ENCODE measurements at regions not wholly inside any gene's neighbourhood (a gene's known extent, or its start where the extent isn't known, plus 50 kb on each side); places are given as distances from the start of the nearest gene placed in this dataset.

GRCh38 chr13:105231579-105231978 is 1303.9 kb downstream of the EFNB2 start:
- Histone ChIP-seq H3K4me1 (no peaks in the 10 kb centered on the region), H3K4me3 (no peak overlapping the region), H3K27ac (no peak overlapping the region), H3K9me3 (no peaks in the 10 kb centered on the region), H3K36me3 (no peaks in the 10 kb centered on the region), H3K27me3 (no peaks in the 10 kb centered on the region)
- TF ChIP-seq POLR2AphosphoS5 (IDR thresholded peaks at IDR 0.05; ENCODE audit: insufficient read depth in 1 of 2, low read depth in 1 of 2) (no peak), CTCF (IDR thresholded peaks at IDR 0.05) (no peak), POLR2A (IDR thresholded peaks at IDR 0.05) (no peak)
- DNase-seq (ENCODE audit: extremely low spot score in 2 of 2), result no peak
- intact Hi-C loops (cut with DNase I), result no loop called here

- no peaks in the 10 kb centered on the region for H3K4me1 ChIP-seq
- intact Hi-C loops (cut with DNase I), result no loop called here
- no peaks in the 10 kb centered on the region for H3K27me3 ChIP-seq
Observed at GRCh38 chr13:105220881-105221280, 1314.6 kb downstream of the EFNB2 start.

GRCh38 chr13:105220063-105220462 is 1315.4 kb downstream of the EFNB2 start:
- Histone ChIP-seq H3K36me3 (no peaks in the 10 kb centered on the region), H3K9me3 (no peaks in the 10 kb centered on the region), H3K4me1 (no peaks in the 10 kb centered on the region), H3K27ac (no peak overlapping the region), H3K4me3 (no peak overlapping the region), H3K27me3 (no peaks in the 10 kb centered on the region)
- intact Hi-C loops (cut with DNase I), result no loop called here
- DNase-seq (ENCODE audit: extremely low spot score in 2 of 2), result no peak
- TF ChIP-seq POLR2A (IDR thresholded peaks at IDR 0.05) (no peak), CTCF (IDR thresholded peaks at IDR 0.05) (no peak), POLR2AphosphoS5 (IDR thresholded peaks at IDR 0.05; ENCODE audit: insufficient read depth in 1 of 2, low read depth in 1 of 2) (no peak)

More at GRCh38 chr13:105220881-105221280, 1314.6 kb downstream of the EFNB2 start:
- H3K36me3 ChIP-seq, result no peaks in the 10 kb centered on the region
- no peaks in the 10 kb centered on the region for H3K9me3 ChIP-seq
- no peak overlapping the region for H3K27ac ChIP-seq
- TF ChIP-seq POLR2AphosphoS5 (IDR thresholded peaks at IDR 0.05; ENCODE audit: insufficient read depth in 1 of 2, low read depth in 1 of 2), result no peak
- no peak for TF ChIP-seq POLR2A (IDR thresholded peaks at IDR 0.05)
- no peak for TF ChIP-seq CTCF (IDR thresholded peaks at IDR 0.05)
- no peak overlapping the region for H3K4me3 ChIP-seq
- DNase-seq (ENCODE audit: extremely low spot score in 2 of 2), result no peak

GRCh38 chr13:105219651-105220050 is 1315.8 kb downstream of the EFNB2 start:
- Histone ChIP-seq H3K4me3 (no peak overlapping the region), H3K9me3 (no peaks in the 10 kb centered on the region), H3K27me3 (no peaks in the 10 kb centered on the region), H3K36me3 (no peaks in the 10 kb centered on the region), H3K27ac (no peak overlapping the region), H3K4me1 (no peaks in the 10 kb centered on the region)
- TF ChIP-seq CTCF (IDR thresholded peaks at IDR 0.05) (no peak), POLR2A (IDR thresholded peaks at IDR 0.05) (no peak), POLR2AphosphoS5 (IDR thresholded peaks at IDR 0.05; ENCODE audit: insufficient read depth in 1 of 2, low read depth in 1 of 2) (no peak)
- DNase-seq (ENCODE audit: extremely low spot score in 2 of 2), result no peak
- intact Hi-C loops (cut with DNase I), result no loop called here

GRCh38 chr13:105213512-105213911 is 1322.0 kb downstream of the EFNB2 start:
- no peaks in the 10 kb centered on the region for H3K4me1 ChIP-seq
- H3K4me3 ChIP-seq, result no peak overlapping the region
- H3K27ac ChIP-seq, result no peak overlapping the region
- H3K27me3 ChIP-seq, result no peaks in the 10 kb centered on the region
- TF ChIP-seq POLR2AphosphoS5 (IDR thresholded peaks at IDR 0.05; ENCODE audit: insufficient read depth in 1 of 2, low read depth in 1 of 2) (no peak), CTCF (IDR thresholded peaks at IDR 0.05) (no peak), POLR2A (IDR thresholded peaks at IDR 0.05) (no peak)
- intact Hi-C loops (cut with DNase I), result no loop called here
- no peaks in the 10 kb centered on the region for H3K36me3 ChIP-seq
- H3K9me3 ChIP-seq, result no peaks in the 10 kb centered on the region
- DNase-seq (ENCODE audit: extremely low spot score in 2 of 2), result no peak

Data from vagina (tissue), 2 donors.